ENCODE measurements at regions not wholly inside any gene's neighbourhood (a gene's known extent, or its start where the extent isn't known, plus 50 kb on each side); places are given as distances from the start of the nearest gene placed in this dataset.

- no peak for ATAC-seq
- TF ChIP-seq CTCF (IDR thresholded peaks at IDR 0.05) (no peak), TCF7L2 (IDR thresholded peaks at IDR 0.05; ENCODE audit: low read depth, low read length) (no peak), REST (IDR thresholded peaks at IDR 0.05; ENCODE audit: insufficient read depth in 1 of 2, low read depth in 2 of 2, low read length in 1 of 2) (no peak), SIN3A (IDR thresholded peaks at IDR 0.05; ENCODE audit: borderline replicate concordance, insufficient read depth, low read depth, low read length) (no peak), POLR2AphosphoS5 (IDR thresholded peaks at IDR 0.05; ENCODE audit: low read depth, low read length) (no peak)
- H3K4me3 ChIP-seq (ENCODE audit: low read depth in 2 of 2, low read length in 2 of 2) = no peak overlapping the region
- ChIA-PET POLR2A (no interaction called here), CTCF (no interaction called here)
- no peaks in the 10 kb centered on the region for H3K36me3 ChIP-seq (ENCODE audit: control insufficient read depth, insufficient read depth, low read length)
- H3K27ac ChIP-seq (ENCODE audit: low read length) = no peak overlapping the region
- no peaks in the 10 kb centered on the region for H3K27me3 ChIP-seq (ENCODE audit: control insufficient read depth, insufficient read depth, low read length)
- intact Hi-C loops (cut with micrococcal nuclease; ENCODE audit: unreplicated experiment) = no loop called here
- BruUV-seq (replicated peaks) = no TSS peak
- no peak for DNase-seq (ENCODE audit: low read depth, low spot score)
- in situ Hi-C loops (cut with HindIII; ENCODE audit: low pct_unique_long_range_greater_than_20kb, low sequenced_read_pairs) = no loop called here
- H3K9me3 ChIP-seq (ENCODE audit: control insufficient read depth, insufficient read depth, low read depth, low read length) = no peaks in the 10 kb centered on the region; the same call in 1 of the 2 replicates
- no peaks in the 10 kb centered on the region for H3K4me1 ChIP-seq (ENCODE audit: control insufficient read depth, insufficient read depth, low read length)
These were observed 600.0 kb upstream of the CDH4 start for GRCh38 chr20:60652046-60652445.

- ATAC-seq (no peak), DNase-seq (ENCODE audit: low read depth, low spot score) (no peak)
- H3K4me1 ChIP-seq (ENCODE audit: control insufficient read depth, insufficient read depth, low read length) = no peaks in the 10 kb centered on the region
- in situ Hi-C loops (cut with HindIII; ENCODE audit: low pct_unique_long_range_greater_than_20kb, low sequenced_read_pairs) = no loop called here
- H3K27ac ChIP-seq (ENCODE audit: low read length) = no peak overlapping the region
- intact Hi-C loops (cut with micrococcal nuclease; ENCODE audit: unreplicated experiment) = no loop called here
- TF ChIP-seq CTCF (IDR thresholded peaks at IDR 0.05) = no peak
- no peak for TF ChIP-seq SIN3A (IDR thresholded peaks at IDR 0.05; ENCODE audit: borderline replicate concordance, insufficient read depth, low read depth, low read length)
- TF ChIP-seq REST (IDR thresholded peaks at IDR 0.05; ENCODE audit: insufficient read depth in 1 of 2, low read depth in 2 of 2, low read length in 1 of 2) = no peak
- no peak for TF ChIP-seq POLR2AphosphoS5 (IDR thresholded peaks at IDR 0.05; ENCODE audit: low read depth, low read length)
- no peak for TF ChIP-seq TCF7L2 (IDR thresholded peaks at IDR 0.05; ENCODE audit: low read depth, low read length)
- CTCF ChIA-PET = no interaction called here
- BruUV-seq (replicated peaks) = no TSS peak
- POLR2A ChIA-PET = no interaction called here
- H3K9me3 ChIP-seq (ENCODE audit: control insufficient read depth, insufficient read depth, low read depth, low read length) = no peaks in the 10 kb centered on the region
- H3K36me3 ChIP-seq (ENCODE audit: control insufficient read depth, insufficient read depth, low read length) = no peaks in the 10 kb centered on the region
- no peaks in the 10 kb centered on the region for H3K27me3 ChIP-seq (ENCODE audit: control insufficient read depth, insufficient read depth, low read length)
- no peak overlapping the region for H3K4me3 ChIP-seq (ENCODE audit: low read depth in 2 of 2, low read length in 2 of 2)
These were observed 599.4 kb upstream of the CDH4 start for GRCh38 chr20:60652615-60653014.

Measured in Panc1 (cell line).